Activated CD8-positive, alpha-beta T cell treated with anti-CD3 and anti-CD28 coated beads, Interleukin-2, amount 10 ng/mL, durations not matched to agents 7 days and 5 days (primary cell): ENCODE measurements at regions not wholly inside any gene's neighbourhood (a gene's known extent, or its start where the extent isn't known, plus 50 kb on each side); places are given as distances from the start of the nearest gene placed in this dataset.

Source experiments
- ATAC-seq: fragments of 150-1000 bp; cut with Tn5 transposase; one replicate; pipeline ENCODE4 v1.10.0; 2021; ENCODE audit warnings: moderate library complexity
- CTCF ChIA-PET: fragments of 350-600 bp; sonication (Branson Sonifier 250); formaldehyde crosslinking; loops from one replicate; lab custom pipeline; 2021; ENCODE audit warnings: antibody characterized with exemption; lab: Charles Lee
- POLR2A ChIA-PET: fragments of 350-600 bp; sonication (Branson Sonifier 250); formaldehyde crosslinking; loops from one replicate; lab custom pipeline; 2021; ENCODE audit warnings: antibody characterized with exemption; lab: Charles Lee
- DNase-seq: peaks from one replicate; pipeline ENCODE4 v3.0.0-alpha.2; 2020
- H3K27ac Mint-ChIP-seq: one replicate; pipeline ENCODE4 v1.8.0; 2021; ENCODE audit warnings: mild to moderate bottlenecking, mixed read lengths
- H3K27me3 Mint-ChIP-seq: one replicate; pipeline ENCODE4 v1.8.0; 2021; ENCODE audit warnings: low read depth, mixed read lengths
- H3K36me3 Mint-ChIP-seq: one replicate; pipeline ENCODE4 v1.8.0; 2021; ENCODE audit warnings: low read depth, mixed read lengths
- H3K4me1 Mint-ChIP-seq: one replicate; pipeline ENCODE4 v1.8.0; 2021; ENCODE audit warnings: low read depth, mixed read lengths
- H3K4me3 Mint-ChIP-seq: one replicate; pipeline ENCODE4 v1.8.0; 2021; ENCODE audit warnings: mild to moderate bottlenecking, mixed read lengths
- H3K9me3 Mint-ChIP-seq: one replicate; pipeline ENCODE4 v1.8.0; 2022; ENCODE audit warnings: mixed read lengths; ENCODE audit not compliant: insufficient read depth

GRCh38 chr4:162282684-162283083 is 118.9 kb upstream of the FSTL5 start:
- Mint-ChIP-seq H3K36me3 (no peaks in the 10 kb centered on the region), H3K27me3 (no peaks in the 10 kb centered on the region), H3K4me3 (no peak overlapping the region), H3K4me1 (no peaks in the 10 kb centered on the region), H3K9me3 (no peaks in the 10 kb centered on the region), H3K27ac (no peak overlapping the region)
- DNase-seq (no peak), ATAC-seq (no peak)
- ChIA-PET CTCF (no interaction called here), POLR2A (no interaction called here)

GRCh38 chr4:162274354-162274753 is 110.6 kb upstream of the FSTL5 start:
- Mint-ChIP-seq H3K4me3 (no peak overlapping the region), H3K27ac (no peak overlapping the region), H3K27me3 (no peaks in the 10 kb centered on the region), H3K4me1 (no peaks in the 10 kb centered on the region), H3K9me3 (peaks cover 3% of the 10 kb centered on the region), H3K36me3 (no peaks in the 10 kb centered on the region)
- ChIA-PET POLR2A (no interaction called here), CTCF (no interaction called here)
- DNase-seq (no peak), ATAC-seq (no peak)

- DNase-seq (no peak), ATAC-seq (no peak)
- CTCF ChIA-PET, result no interaction called here
- Mint-ChIP-seq H3K4me3 (no peak overlapping the region), H3K27me3 (no peaks in the 10 kb centered on the region), H3K4me1 (no peaks in the 10 kb centered on the region), H3K36me3 (no peaks in the 10 kb centered on the region), H3K27ac (no peak overlapping the region), H3K9me3 (peaks cover 3% of the 10 kb centered on the region)
- POLR2A ChIA-PET, result no interaction called here
These were observed 108.4 kb upstream of the FSTL5 start for GRCh38 chr4:162272215-162272614.

- Mint-ChIP-seq H3K9me3 (peaks cover 25% of the 10 kb centered on the region), H3K4me3 (no peak overlapping the region), H3K27ac (no peak overlapping the region), H3K4me1 (no peaks in the 10 kb centered on the region), H3K27me3 (no peaks in the 10 kb centered on the region), H3K36me3 (no peaks in the 10 kb centered on the region)
- POLR2A ChIA-PET, result no interaction called here
- ATAC-seq, result no peak
- no peak for DNase-seq
- CTCF ChIA-PET, result no interaction called here
These were observed 105.1 kb upstream of the FSTL5 start for GRCh38 chr4:162268911-162269310.

GRCh38 chr4:162265802-162266201 is 102.0 kb upstream of the FSTL5 start:
- Mint-ChIP-seq H3K4me1 (no peaks in the 10 kb centered on the region), H3K27ac (no peak overlapping the region)

GRCh38 chr4:162245051-162245450 is 81.3 kb upstream of the FSTL5 start:
- Mint-ChIP-seq H3K36me3 (no peaks in the 10 kb centered on the region), H3K9me3 (no peaks in the 10 kb centered on the region), H3K27me3 (no peaks in the 10 kb centered on the region), H3K4me1 (no peaks in the 10 kb centered on the region), H3K27ac (no peak overlapping the region), H3K4me3 (no peak overlapping the region)
- no peak for DNase-seq
- ChIA-PET POLR2A (no interaction called here), CTCF (no interaction called here)
- ATAC-seq, result no peak

More at GRCh38 chr4:162265802-162266201, 102.0 kb upstream of the FSTL5 start:
- ChIA-PET POLR2A (no interaction called here), CTCF (no interaction called here)
- DNase-seq, result no peak
- no peak for ATAC-seq
- Mint-ChIP-seq H3K36me3 (no peaks in the 10 kb centered on the region), H3K4me3 (no peak overlapping the region), H3K9me3 (peaks cover 25% of the 10 kb centered on the region), H3K27me3 (no peaks in the 10 kb centered on the region)

DNA sequence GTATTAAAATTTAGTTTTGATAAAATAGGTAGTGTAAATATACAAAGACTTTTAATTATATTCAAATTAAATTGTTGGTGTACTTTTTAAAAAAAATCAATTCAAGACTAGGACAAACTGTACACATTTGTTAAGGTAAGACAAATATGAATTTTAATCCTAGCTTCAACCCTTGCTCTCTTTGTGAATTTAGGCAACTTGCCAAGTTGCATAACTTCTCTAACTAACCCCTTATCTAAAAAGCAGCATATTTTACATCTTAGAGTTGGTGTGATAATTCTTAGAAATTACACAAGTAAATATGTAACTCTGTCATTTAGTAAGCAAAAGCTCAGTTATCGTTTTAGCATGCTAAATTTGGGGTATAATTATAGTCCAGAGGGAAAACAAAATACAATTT is 78.1 kb upstream of the FSTL5 start:
- no peak for DNase-seq
- Mint-ChIP-seq H3K9me3 (peaks cover 3% of the 10 kb centered on the region), H3K36me3 (no peaks in the 10 kb centered on the region), H3K4me3 (no peak overlapping the region), H3K27me3 (no peaks in the 10 kb centered on the region), H3K4me1 (no peaks in the 10 kb centered on the region), H3K27ac (no peak overlapping the region)
- no peak for ATAC-seq
- CTCF ChIA-PET, result no interaction called here
- POLR2A ChIA-PET, result no interaction called here

- CTCF ChIA-PET, result no interaction called here
- H3K27ac Mint-ChIP-seq, result no peak overlapping the region
These were observed 76.4 kb upstream of the FSTL5 start for GRCh38 chr4:162239992-162240769.

DNA sequence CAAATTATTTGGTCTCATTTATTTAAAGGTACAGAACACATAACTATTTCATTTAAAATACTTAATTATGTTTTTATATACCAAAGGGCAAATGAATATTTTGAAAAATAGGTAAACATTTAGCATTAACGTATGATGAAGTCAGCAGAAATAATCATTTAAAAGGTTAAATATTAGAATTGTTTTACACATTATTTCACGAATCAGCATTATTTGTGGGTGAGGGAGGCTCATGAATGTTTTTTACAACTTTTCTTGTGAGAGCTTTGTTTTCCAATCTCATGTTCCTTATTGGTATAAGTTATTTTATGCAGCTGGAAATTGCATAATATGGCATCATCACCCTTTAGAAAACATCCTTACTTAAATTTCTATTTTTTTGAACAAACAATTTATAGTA is 73.9 kb upstream of the FSTL5 start:
- Mint-ChIP-seq H3K36me3 (no peaks in the 10 kb centered on the region), H3K27me3 (no peaks in the 10 kb centered on the region), H3K27ac (no peak overlapping the region), H3K4me3 (no peak overlapping the region), H3K4me1 (no peaks in the 10 kb centered on the region), H3K9me3 (peaks cover 9% of the 10 kb centered on the region)
- DNase-seq, result no peak
- ATAC-seq, result no peak
- CTCF ChIA-PET, result no interaction called here
- POLR2A ChIA-PET, result no interaction called here

More at GRCh38 chr4:162239992-162240769, 76.4 kb upstream of the FSTL5 start:
- POLR2A ChIA-PET, result no interaction called here
- ATAC-seq, result no peak
- Mint-ChIP-seq H3K4me1 (no peaks in the 10 kb centered on the region), H3K9me3 (peaks cover 3% of the 10 kb centered on the region), H3K4me3 (no peak overlapping the region), H3K36me3 (no peaks in the 10 kb centered on the region), H3K27me3 (no peaks in the 10 kb centered on the region)
- DNase-seq, result no peak

- POLR2A ChIA-PET, result no interaction called here
- CTCF ChIA-PET, result no interaction called here
- ATAC-seq (no peak), DNase-seq (no peak)
- H3K4me1 Mint-ChIP-seq, result no peaks in the 10 kb centered on the region
- H3K27ac Mint-ChIP-seq, result no peak overlapping the region
- no peaks in the 10 kb centered on the region for H3K36me3 Mint-ChIP-seq
- no peaks in the 10 kb centered on the region for H3K27me3 Mint-ChIP-seq
- H3K4me3 Mint-ChIP-seq, result no peak overlapping the region
- H3K9me3 Mint-ChIP-seq, result peaks cover 10% of the 10 kb centered on the region
These were observed 70.8 kb upstream of the FSTL5 start for GRCh38 chr4:162234595-162234994.

DNA sequence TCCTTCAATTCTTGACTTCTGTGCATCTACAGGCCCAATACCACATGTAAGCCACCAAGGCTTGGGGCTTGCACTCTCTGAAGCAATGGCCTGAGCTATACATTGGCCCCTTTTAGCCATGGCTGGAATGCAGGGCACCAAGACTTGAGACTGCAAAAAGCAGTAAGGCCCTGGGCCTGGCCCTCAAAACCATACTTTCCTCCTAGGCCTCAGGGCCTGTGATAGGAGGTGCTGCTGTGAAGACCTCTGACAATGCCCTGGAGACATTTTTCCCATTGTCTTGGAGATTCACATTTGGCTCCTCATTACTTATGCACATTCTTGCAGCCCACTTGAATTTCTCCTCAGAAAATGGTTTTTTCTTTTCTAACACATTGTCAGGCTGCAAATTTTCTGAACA is 68.5 kb upstream of the FSTL5 start:
- no peak for ATAC-seq
- Mint-ChIP-seq H3K36me3 (no peaks in the 10 kb centered on the region), H3K4me1 (no peaks in the 10 kb centered on the region), H3K27ac (no peak overlapping the region), H3K4me3 (no peak overlapping the region), H3K9me3 (peaks cover 6% of the 10 kb centered on the region), H3K27me3 (no peaks in the 10 kb centered on the region)
- ChIA-PET POLR2A (no interaction called here), CTCF (no interaction called here)
- DNase-seq, result no peak

DNA sequence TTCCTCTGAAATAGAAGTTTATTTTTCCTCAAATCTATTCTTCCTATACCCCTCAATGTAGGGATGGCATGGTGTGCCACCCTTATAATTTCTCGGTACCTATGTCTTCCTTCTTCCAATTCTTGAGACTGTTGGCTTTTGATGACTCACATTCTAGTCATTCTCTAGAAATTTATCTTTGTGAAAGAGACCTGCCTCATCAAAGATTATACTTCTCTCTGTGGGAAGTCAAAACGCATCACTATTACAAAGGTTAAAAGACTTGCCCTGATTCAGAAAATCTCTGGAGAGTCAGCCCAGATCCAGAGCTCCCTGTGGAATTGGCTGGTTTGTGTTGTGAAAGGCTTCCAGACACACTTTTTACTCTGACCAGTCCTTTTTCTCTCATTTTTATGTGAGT is 65.9 kb upstream of the FSTL5 start:
- Mint-ChIP-seq H3K27ac (no peak overlapping the region), H3K9me3 (peaks cover 6% of the 10 kb centered on the region), H3K4me1 (no peaks in the 10 kb centered on the region), H3K27me3 (no peaks in the 10 kb centered on the region), H3K36me3 (no peaks in the 10 kb centered on the region), H3K4me3 (no peak overlapping the region)
- ATAC-seq (no peak), DNase-seq (no peak)
- POLR2A ChIA-PET, result no interaction called here
- CTCF ChIA-PET, result no interaction called here

GRCh38 chr4:162221148-162221547 is 57.3 kb upstream of the FSTL5 start:
- no peaks in the 10 kb centered on the region for H3K36me3 Mint-ChIP-seq
- ATAC-seq, result no peak
- no peaks in the 10 kb centered on the region for H3K27me3 Mint-ChIP-seq
- H3K4me1 Mint-ChIP-seq, result no peaks in the 10 kb centered on the region
- H3K4me3 Mint-ChIP-seq, result no peak overlapping the region
- DNase-seq, result no peak
- ChIA-PET POLR2A (no interaction called here), CTCF (no interaction called here)
- no peak overlapping the region for H3K27ac Mint-ChIP-seq
- no peaks in the 10 kb centered on the region for H3K9me3 Mint-ChIP-seq
